Vagina (tissue), 2 donors: ENCODE measurements at regions not wholly inside any gene's neighbourhood (a gene's known extent, or its start where the extent isn't known, plus 50 kb on each side); places are given as distances from the start of the nearest gene placed in this dataset.

Experiments
- POLR2A ChIP-seq, 2 donors: fragments of 450-650 bp; IDR thresholded peaks; one replicate each; pipeline ENCODE4 v1.6.1; 2017; ENCODE audit warnings: antibody characterized with exemption in 2 of 2, mild to moderate bottlenecking in 2 of 2, moderate library complexity in 2 of 2
- POLR2AphosphoS5 ChIP-seq, 2 donors: sonication (generic); formaldehyde crosslinking; IDR thresholded peaks; one replicate each; pipeline ENCODE4 v1.9.0; 2017; ENCODE audit warnings: antibody characterized with exemption in 2 of 2, mild to moderate bottlenecking in 2 of 2, low read depth in 1 of 2; ENCODE audit not compliant: insufficient read depth in 1 of 2
- TF ChIP-seq, protein P1 (sequence below), 3 experiments: fragments of 450-650 bp in 2 of 3; fragments of 200-600 bp in 1 of 3; sonication (generic) in 1 of 3; IDR thresholded peaks; one replicate each; pipeline ENCODE4 v1.5.1; 2017 to 2019; ENCODE audit warnings: antibody characterized with exemption in 3 of 3, mild to moderate bottlenecking in 2 of 3, moderate library complexity in 2 of 3

DNA sequence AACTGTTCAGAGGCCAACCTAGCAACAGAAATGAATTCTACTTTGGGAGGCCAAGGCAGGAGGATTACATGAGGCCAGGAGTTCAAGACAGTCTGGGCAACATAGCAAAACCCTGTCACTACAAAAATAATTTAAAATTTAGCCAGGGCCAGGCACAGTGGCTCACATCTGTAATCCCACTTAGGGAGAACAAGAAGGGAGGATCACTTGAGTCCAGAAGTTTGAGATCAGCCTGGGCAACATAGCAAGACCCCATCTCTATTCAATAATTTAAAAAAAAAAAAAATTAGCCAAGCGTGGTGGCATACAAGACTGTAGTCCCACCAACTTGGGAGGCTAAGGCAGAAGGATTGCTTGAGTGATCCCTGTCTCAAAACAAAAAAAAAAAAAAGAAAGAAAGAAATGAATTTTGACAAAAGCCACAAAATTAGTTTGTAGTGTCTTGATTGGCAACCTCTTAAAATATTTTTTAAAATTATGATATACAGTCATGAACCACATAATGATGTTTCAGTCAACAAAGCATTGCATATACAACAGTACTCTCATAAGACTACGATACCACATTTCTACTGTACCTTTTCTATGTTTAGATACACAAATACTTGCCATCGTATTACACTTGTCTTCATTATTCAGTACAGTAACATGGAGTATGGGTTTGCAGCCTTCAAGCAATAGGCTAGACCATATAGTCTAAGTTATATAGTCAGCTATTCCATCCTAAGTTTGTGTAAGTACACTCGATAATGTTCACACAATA is 130.7 kb downstream of the ZFP36L2 start:
- TF ChIP-seq, protein P1, sequence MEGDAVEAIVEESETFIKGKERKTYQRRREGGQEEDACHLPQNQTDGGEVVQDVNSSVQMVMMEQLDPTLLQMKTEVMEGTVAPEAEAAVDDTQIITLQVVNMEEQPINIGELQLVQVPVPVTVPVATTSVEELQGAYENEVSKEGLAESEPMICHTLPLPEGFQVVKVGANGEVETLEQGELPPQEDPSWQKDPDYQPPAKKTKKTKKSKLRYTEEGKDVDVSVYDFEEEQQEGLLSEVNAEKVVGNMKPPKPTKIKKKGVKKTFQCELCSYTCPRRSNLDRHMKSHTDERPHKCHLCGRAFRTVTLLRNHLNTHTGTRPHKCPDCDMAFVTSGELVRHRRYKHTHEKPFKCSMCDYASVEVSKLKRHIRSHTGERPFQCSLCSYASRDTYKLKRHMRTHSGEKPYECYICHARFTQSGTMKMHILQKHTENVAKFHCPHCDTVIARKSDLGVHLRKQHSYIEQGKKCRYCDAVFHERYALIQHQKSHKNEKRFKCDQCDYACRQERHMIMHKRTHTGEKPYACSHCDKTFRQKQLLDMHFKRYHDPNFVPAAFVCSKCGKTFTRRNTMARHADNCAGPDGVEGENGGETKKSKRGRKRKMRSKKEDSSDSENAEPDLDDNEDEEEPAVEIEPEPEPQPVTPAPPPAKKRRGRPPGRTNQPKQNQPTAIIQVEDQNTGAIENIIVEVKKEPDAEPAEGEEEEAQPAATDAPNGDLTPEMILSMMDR (IDR thresholded peaks at IDR 0.05), result no peak
- TF ChIP-seq POLR2A (IDR thresholded peaks at IDR 0.05) (no peak), POLR2AphosphoS5 (IDR thresholded peaks at IDR 0.05; ENCODE audit: insufficient read depth in 1 of 2, low read depth in 1 of 2) (no peak)
